GM23338 (cell line): ENCODE measurements at regions not wholly inside any gene's neighbourhood (a gene's known extent, or its start where the extent isn't known, plus 50 kb on each side); places are given as distances from the start of the nearest gene placed in this dataset.

ENCODE experiments used
- ATAC-seq: fragments of 200-7000 bp; cut with Tn5 transposase; 3 replicates; pipeline ENCODE4 v1.9.1; 2020
- DNase-seq: peaks from one replicate; pipeline ENCODE4 v3.0.0-alpha.2; 2015; ENCODE audit warnings: low spot score
- H2AFZ ChIP-seq: fragments of 200-600 bp; sonication (generic); 2 replicates; pipeline ENCODE4 v1.8.0; 2016; ENCODE audit warnings: antibody characterized with exemption, mild to moderate bottlenecking, moderate library complexity
- H3F3A ChIP-seq: fragments of 200-600 bp; sonication (generic); replicated peaks from 2 replicates; pipeline ENCODE4 v1.8.0; 2017; ENCODE audit warnings: antibody characterized with exemption, mixed run types, low read depth
- H3K27ac ChIP-seq: fragments of 200-600 bp; sonication (generic); 2 replicates; pipeline ENCODE4 v1.6.1; 2016; ENCODE audit warnings: low read depth
- H3K27me3 ChIP-seq: fragments of 200-600 bp; sonication (generic); 2 replicates; pipeline ENCODE4 v1.8.0; 2016; ENCODE audit warnings: mild to moderate bottlenecking, mixed run types, moderate library complexity; ENCODE audit not compliant: insufficient read depth
- H3K36me3 ChIP-seq: fragments of 200-600 bp; sonication (generic); 2 replicates; pipeline ENCODE4 v1.8.0; 2016; ENCODE audit warnings: mild to moderate bottlenecking; ENCODE audit not compliant: insufficient read depth
- H3K4me1 ChIP-seq: fragments of 200-600 bp; sonication (generic); 2 replicates; pipeline ENCODE4 v1.8.0; 2016; ENCODE audit warnings: mild to moderate bottlenecking, moderate library complexity; ENCODE audit not compliant: insufficient read depth
- H3K4me2 ChIP-seq: fragments of 200-600 bp; sonication (generic); 2 replicates; pipeline ENCODE4 v1.7.1; 2017; ENCODE audit warnings: mixed run types
- H3K4me3 ChIP-seq: fragments of 200-600 bp; sonication (generic); 2 replicates; pipeline ENCODE4 v1.6.1; 2016; ENCODE audit warnings: mixed run types
- H3K79me2 ChIP-seq: fragments of 200-600 bp; sonication (generic); replicated peaks from 2 replicates; pipeline ENCODE4 v1.8.0; 2017; ENCODE audit warnings: mild to moderate bottlenecking; ENCODE audit not compliant: insufficient read depth
- H3K9me2 ChIP-seq: fragments of 200-600 bp; sonication (generic); 2 replicates; pipeline ENCODE4 v1.8.0; 2017; ENCODE audit not compliant: insufficient read depth
- H4K20me1 ChIP-seq: fragments of 200-600 bp; sonication (generic); replicated peaks from 2 replicates; pipeline ENCODE4 v1.8.0; 2017; ENCODE audit warnings: mild to moderate bottlenecking; ENCODE audit not compliant: insufficient read depth
- H3K27ac Mint-ChIP-seq: 2 replicates; pipeline ENCODE4 v1.8.0; 2020; ENCODE audit warnings: inconsistent platforms, mild to moderate bottlenecking, moderate library complexity, mixed read lengths
- H3K27me3 Mint-ChIP-seq: 3 replicates; pipeline ENCODE4 v1.8.0; 2022; ENCODE audit warnings: low read depth, mild to moderate bottlenecking, moderate library complexity, mixed read lengths, inconsistent platforms; ENCODE audit not compliant: insufficient read depth, poor library complexity
- H3K36me3 Mint-ChIP-seq: 3 replicates; pipeline ENCODE4 v1.8.0; 2021; ENCODE audit warnings: low read depth, mild to moderate bottlenecking, inconsistent platforms, moderate library complexity, mixed read lengths
- H3K4me1 Mint-ChIP-seq: 3 replicates; pipeline ENCODE4 v1.8.0; 2020; ENCODE audit warnings: mild to moderate bottlenecking, inconsistent platforms, mixed read lengths
- H3K4me3 Mint-ChIP-seq: 3 replicates; pipeline ENCODE4 v1.8.0; 2021; ENCODE audit warnings: moderate library complexity, mild to moderate bottlenecking, inconsistent platforms, mixed read lengths
- H3K9me3 Mint-ChIP-seq: 3 replicates; pipeline ENCODE4 v1.8.0; 2020; ENCODE audit warnings: moderate library complexity, mild to moderate bottlenecking, inconsistent platforms, mixed read lengths
- CREB1 ChIP-seq: fragments of 250-450 bp; sonication (Bioruptor Pico); IDR thresholded peaks from 2 replicates; pipeline ENCODE4 v1.5.0; 2020; ENCODE audit warnings: low read depth, mild to moderate bottlenecking, moderate library complexity
- EZH2 ChIP-seq: fragments of 200-600 bp; sonication (generic); IDR thresholded peaks from one replicate; pipeline ENCODE4 v1.8.0; 2017; ENCODE audit warnings: antibody characterized with exemption, mild to moderate bottlenecking, low read depth; ENCODE audit not compliant: unreplicated experiment
- EZH2phosphoT487 ChIP-seq: fragments of 200-600 bp; sonication (generic); IDR thresholded peaks from one replicate; pipeline ENCODE4 v1.8.1; 2018; ENCODE audit warnings: antibody characterized with exemption; ENCODE audit not compliant: unreplicated experiment
- NANOG ChIP-seq: IDR thresholded peaks from 2 replicates; pipeline ENCODE4 v1.6.1; 2016; ENCODE audit warnings: antibody characterized with exemption, borderline replicate concordance
- POLR2AphosphoS5 ChIP-seq: IDR thresholded peaks from 2 replicates; pipeline ENCODE4 v1.6.1; 2016; ENCODE audit warnings: antibody characterized with exemption, low read depth
- STAT1 ChIP-seq: IDR thresholded peaks from one replicate; pipeline ENCODE4 v1.6.1; 2016; ENCODE audit warnings: antibody characterized with exemption; ENCODE audit not compliant: unreplicated experiment
- ZNF114 ChIP-seq: fragments of 250-450 bp; sonication (Bioruptor Pico); IDR thresholded peaks from 2 replicates; pipeline ENCODE4 v1.5.0; 2020; ENCODE audit warnings: mild to moderate bottlenecking, moderate library complexity
- ZNF331 ChIP-seq: fragments of 250-450 bp; sonication (Bioruptor Pico); IDR thresholded peaks from 2 replicates; pipeline ENCODE4 v1.5.0; 2020; ENCODE audit warnings: low read depth, mild to moderate bottlenecking, moderate library complexity
- ZNF462 ChIP-seq: fragments of 250-450 bp; sonication (Bioruptor Pico); IDR thresholded peaks from 2 replicates; pipeline ENCODE4 v1.5.0; 2020; ENCODE audit warnings: mild to moderate bottlenecking, moderate library complexity
- TF ChIP-seq, protein P1 (sequence below), 2 experiments: fragments of 200-600 bp in 1 of 2; sonication (generic) in 1 of 2; conservative IDR thresholded peaks; 2 replicates each; pipeline versions ENCODE4 v1.5.1 to v1.6.1; 2016 to 2017; ENCODE audit warnings: antibody characterized with exemption in 2 of 2, low read depth in 2 of 2, mild to moderate bottlenecking in 2 of 2, moderate library complexity in 1 of 2
- TF ChIP-seq, protein P2 (sequence below): IDR thresholded peaks from 2 replicates; pipeline ENCODE4 v1.6.1; 2016; ENCODE audit warnings: antibody characterized with exemption

GRCh38 chr13:34148359-34148758 lies 330.4 kb downstream of the RFC3 start:
- Histone ChIP-seq H3K4me2 (no peak overlapping the region), H3K9me2 (no peaks in the 10 kb centered on the region), H3K79me2 (no peaks in the 10 kb centered on the region), H3K36me3 (no peaks in the 10 kb centered on the region), H3K4me3 (no peak overlapping the region), H3K4me1 (no peaks in the 10 kb centered on the region; the same call in 1 of the 2 replicates), H4K20me1 (no peaks in the 10 kb centered on the region), H3K27me3 (no peaks in the 10 kb centered on the region), H2AFZ (peak overlapping the region; percentile 8; the same call in 1 of the 2 replicates), H3K27ac (no peak overlapping the region), H3F3A (no peaks in the 10 kb centered on the region)
- ATAC-seq = no peak
- H3K27me3 Mint-ChIP-seq = no peaks in the 10 kb centered on the region
- H3K9me3 Mint-ChIP-seq = no peaks in the 10 kb centered on the region
- peaks cover under 1% of the 10 kb centered on the region; the same call in 2 of the 3 replicates for H3K4me1 Mint-ChIP-seq
- TF ChIP-seq ZNF114 (no peak), NANOG (no peak), EZH2 (no peak), POLR2AphosphoS5 (no peak), EZH2phosphoT487 (no peak), ZNF331 (CRISPR knock-in tag) (no peak)
- TF ChIP-seq, protein P1, sequence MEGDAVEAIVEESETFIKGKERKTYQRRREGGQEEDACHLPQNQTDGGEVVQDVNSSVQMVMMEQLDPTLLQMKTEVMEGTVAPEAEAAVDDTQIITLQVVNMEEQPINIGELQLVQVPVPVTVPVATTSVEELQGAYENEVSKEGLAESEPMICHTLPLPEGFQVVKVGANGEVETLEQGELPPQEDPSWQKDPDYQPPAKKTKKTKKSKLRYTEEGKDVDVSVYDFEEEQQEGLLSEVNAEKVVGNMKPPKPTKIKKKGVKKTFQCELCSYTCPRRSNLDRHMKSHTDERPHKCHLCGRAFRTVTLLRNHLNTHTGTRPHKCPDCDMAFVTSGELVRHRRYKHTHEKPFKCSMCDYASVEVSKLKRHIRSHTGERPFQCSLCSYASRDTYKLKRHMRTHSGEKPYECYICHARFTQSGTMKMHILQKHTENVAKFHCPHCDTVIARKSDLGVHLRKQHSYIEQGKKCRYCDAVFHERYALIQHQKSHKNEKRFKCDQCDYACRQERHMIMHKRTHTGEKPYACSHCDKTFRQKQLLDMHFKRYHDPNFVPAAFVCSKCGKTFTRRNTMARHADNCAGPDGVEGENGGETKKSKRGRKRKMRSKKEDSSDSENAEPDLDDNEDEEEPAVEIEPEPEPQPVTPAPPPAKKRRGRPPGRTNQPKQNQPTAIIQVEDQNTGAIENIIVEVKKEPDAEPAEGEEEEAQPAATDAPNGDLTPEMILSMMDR (conservative IDR thresholded peaks at IDR 0.05; ENCODE audit: low read depth in 2 of 2) = no peak
- DNase-seq = no peak
- no peak overlapping the region for H3K4me3 Mint-ChIP-seq
- H3K36me3 Mint-ChIP-seq = no peaks in the 10 kb centered on the region
- no peak overlapping the region for H3K27ac Mint-ChIP-seq

DNA sequence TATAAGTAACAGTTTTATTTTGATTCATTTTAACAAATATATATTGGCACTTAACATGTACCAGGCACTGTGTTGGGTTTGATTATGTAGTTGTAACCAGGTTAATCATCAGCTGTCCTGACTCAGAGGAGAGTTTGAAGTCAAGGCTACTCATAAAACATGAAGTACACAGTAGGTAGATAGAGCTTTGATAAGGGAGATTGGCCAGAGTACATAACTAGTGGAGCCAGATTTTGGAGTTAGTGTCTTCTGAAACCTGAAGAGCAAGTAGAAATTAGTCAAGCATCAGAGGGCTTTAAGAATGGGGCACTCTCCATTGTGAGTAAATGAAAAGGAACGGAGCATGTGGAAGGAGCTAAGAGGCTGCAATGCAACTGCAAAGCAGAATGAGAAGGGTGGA lies 333.9 kb downstream of the RFC3 start:
- Mint-ChIP-seq H3K4me1 (peaks cover 14% of the 10 kb centered on the region), H3K27ac (no peak overlapping the region), H3K27me3 (no peaks in the 10 kb centered on the region), H3K4me3 (no peak overlapping the region), H3K36me3 (no peaks in the 10 kb centered on the region), H3K9me3 (no peaks in the 10 kb centered on the region)
- Histone ChIP-seq H3K4me2 (no peak overlapping the region), H2AFZ (no peak overlapping the region), H3K4me3 (no peak overlapping the region), H3K27me3 (no peaks in the 10 kb centered on the region), H3K9me2 (no peaks in the 10 kb centered on the region), H3F3A (no peaks in the 10 kb centered on the region), H3K4me1 (no peaks in the 10 kb centered on the region; the same call in 1 of the 2 replicates), H3K36me3 (no peaks in the 10 kb centered on the region), H3K27ac (no peak overlapping the region), H3K79me2 (no peaks in the 10 kb centered on the region), H4K20me1 (no peaks in the 10 kb centered on the region)
- ATAC-seq (no peak), DNase-seq (no peak)
- no peak for TF ChIP-seq ZNF462 (CRISPR knock-in tag)
- no peak for TF ChIP-seq EZH2
- TF ChIP-seq STAT1 = no peak
- TF ChIP-seq, protein P1 (conservative IDR thresholded peaks at IDR 0.05; ENCODE audit: low read depth in 2 of 2) = no peak
- no peak for TF ChIP-seq POLR2AphosphoS5
- no peak for TF ChIP-seq EZH2phosphoT487
- no peak for TF ChIP-seq CREB1 (CRISPR knock-in tag)
- TF ChIP-seq ZNF114 = no peak
- TF ChIP-seq, protein P2, sequence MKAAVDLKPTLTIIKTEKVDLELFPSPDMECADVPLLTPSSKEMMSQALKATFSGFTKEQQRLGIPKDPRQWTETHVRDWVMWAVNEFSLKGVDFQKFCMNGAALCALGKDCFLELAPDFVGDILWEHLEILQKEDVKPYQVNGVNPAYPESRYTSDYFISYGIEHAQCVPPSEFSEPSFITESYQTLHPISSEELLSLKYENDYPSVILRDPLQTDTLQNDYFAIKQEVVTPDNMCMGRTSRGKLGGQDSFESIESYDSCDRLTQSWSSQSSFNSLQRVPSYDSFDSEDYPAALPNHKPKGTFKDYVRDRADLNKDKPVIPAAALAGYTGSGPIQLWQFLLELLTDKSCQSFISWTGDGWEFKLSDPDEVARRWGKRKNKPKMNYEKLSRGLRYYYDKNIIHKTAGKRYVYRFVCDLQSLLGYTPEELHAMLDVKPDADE = no peak
